Astrocyte (in vitro differentiated cells and primary cell): ENCODE measurements at regions not wholly inside any gene's neighbourhood (a gene's known extent, or its start where the extent isn't known, plus 50 kb on each side); places are given as distances from the start of the nearest gene placed in this dataset.

ENCODE experiments used
- DNase-seq: peaks from one replicate; pipeline ENCODE4 v3.0.0-alpha.2; 2010; ENCODE audit warnings: low read depth
- FAIRE-seq: peaks from 2 replicates; lab custom pipeline; 2011; peaks lifted over from hg19 to GRCh38; lab: Jason Lieb, UNC
- H2AFZ ChIP-seq: 2 replicates; pipeline ENCODE4 v1.6.0; 2012; ENCODE audit warnings: low read depth, low read length, inconsistent platforms
- H3K27ac ChIP-seq: 2 replicates; pipeline ENCODE4 v1.5.1; 2011; ENCODE audit warnings: low read depth, low read length, inconsistent platforms
- H3K27me3 ChIP-seq: 2 replicates; pipeline ENCODE4 v1.6.0; 2011; ENCODE audit warnings: low read length, inconsistent platforms; ENCODE audit not compliant: insufficient read depth
- H3K36me3 ChIP-seq: 2 replicates; pipeline ENCODE4 v1.5.1; 2011; ENCODE audit warnings: low read length, inconsistent platforms; ENCODE audit not compliant: insufficient read depth
- H3K4me1 ChIP-seq: 2 replicates; pipeline ENCODE4 v1.5.1; 2011; ENCODE audit warnings: low read length, inconsistent platforms; ENCODE audit not compliant: insufficient read depth
- H3K4me2 ChIP-seq: 2 replicates; pipeline ENCODE4 v1.6.0; 2012; ENCODE audit warnings: low read length, inconsistent platforms
- H3K4me3 ChIP-seq: 2 replicates; pipeline ENCODE4 v1.5.1; 2011; ENCODE audit warnings: low read depth, mild to moderate bottlenecking, low read length, inconsistent platforms; ENCODE audit not compliant: insufficient read depth
- H3K79me2 ChIP-seq: 2 replicates; pipeline ENCODE4 v1.6.0; 2012; ENCODE audit warnings: mild to moderate bottlenecking, low read length, inconsistent platforms; ENCODE audit not compliant: insufficient read depth
- H3K9ac ChIP-seq: 2 replicates; pipeline ENCODE4 v1.6.0; 2012; ENCODE audit warnings: mild to moderate bottlenecking, low read length, inconsistent platforms
- H3K9me3 ChIP-seq: 2 replicates; pipeline ENCODE4 v1.5.1; 2012; ENCODE audit warnings: low read depth, mild to moderate bottlenecking, low read length, inconsistent platforms; ENCODE audit not compliant: insufficient read depth
- H4K20me1 ChIP-seq: 2 replicates; pipeline ENCODE4 v1.6.0; 2012; ENCODE audit warnings: low read length, inconsistent platforms; ENCODE audit not compliant: insufficient read depth
- H3K27ac Mint-ChIP-seq: one replicate; pipeline ENCODE4 v1.8.0; 2021; ENCODE audit warnings: mild to moderate bottlenecking, mixed read lengths; ENCODE audit not compliant: unreplicated experiment
- H3K27me3 Mint-ChIP-seq: one replicate; pipeline ENCODE4 v1.8.0; 2021; ENCODE audit warnings: low read depth, mixed read lengths; ENCODE audit not compliant: unreplicated experiment
- H3K36me3 Mint-ChIP-seq: one replicate; pipeline ENCODE4 v1.8.0; 2021; ENCODE audit warnings: low read depth, mixed read lengths; ENCODE audit not compliant: unreplicated experiment
- H3K4me1 Mint-ChIP-seq: one replicate; pipeline ENCODE4 v1.8.0; 2021; ENCODE audit warnings: low read depth, mixed read lengths; ENCODE audit not compliant: unreplicated experiment
- H3K4me3 Mint-ChIP-seq: one replicate; pipeline ENCODE4 v1.8.0; 2021; ENCODE audit warnings: mild to moderate bottlenecking, moderate library complexity, mixed read lengths; ENCODE audit not compliant: unreplicated experiment
- H3K9me3 Mint-ChIP-seq: one replicate; pipeline ENCODE4 v1.8.0; 2021; ENCODE audit warnings: mild to moderate bottlenecking, mixed read lengths; ENCODE audit not compliant: unreplicated experiment
- EZH2 ChIP-seq: IDR thresholded peaks from 2 replicates; pipeline ENCODE4 v1.6.1; 2012; ENCODE audit warnings: mild to moderate bottlenecking, low read length, inconsistent platforms; ENCODE audit not compliant: insufficient read depth
- TF ChIP-seq, protein P1 (sequence below): IDR thresholded peaks from 2 replicates; pipeline ENCODE4 v1.5.1; 2011; ENCODE audit warnings: low read depth, mild to moderate bottlenecking, inconsistent platforms, low read length, moderate library complexity; ENCODE audit not compliant: insufficient read depth

DNA sequence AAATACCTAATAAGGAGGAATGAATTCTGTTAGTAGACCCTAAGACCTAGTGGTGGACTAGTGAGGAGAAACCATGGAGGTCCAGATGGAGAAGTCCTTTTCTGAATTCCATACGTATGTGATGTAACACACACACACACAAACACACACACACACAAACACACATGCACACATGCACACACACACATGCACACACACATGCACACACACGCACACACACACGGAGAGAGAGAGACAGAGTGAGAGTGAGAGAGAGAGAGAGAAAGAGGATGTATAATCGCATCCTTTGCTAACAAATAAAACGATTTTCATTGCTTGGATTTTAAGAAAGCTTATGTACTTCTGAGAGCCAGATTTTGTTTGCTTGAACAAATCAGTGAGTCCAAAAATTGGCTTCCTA is 132.6 kb upstream of the CEP162 start:
- Histone ChIP-seq H3K27ac (no peak overlapping the region), H4K20me1 (no peaks in the 10 kb centered on the region), H3K27me3 (no peaks in the 10 kb centered on the region), H3K79me2 (no peaks in the 10 kb centered on the region), H3K36me3 (no peaks in the 10 kb centered on the region), H3K4me1 (no peaks in the 10 kb centered on the region), H3K4me2 (no peak overlapping the region), H3K9ac (no peak overlapping the region), H3K4me3 (no peak overlapping the region), H2AFZ (no peak overlapping the region), H3K9me3 (no peaks in the 10 kb centered on the region)
- DNase-seq (no peak), FAIRE-seq (no peak)
- no peak for TF ChIP-seq EZH2
- TF ChIP-seq, protein P1, sequence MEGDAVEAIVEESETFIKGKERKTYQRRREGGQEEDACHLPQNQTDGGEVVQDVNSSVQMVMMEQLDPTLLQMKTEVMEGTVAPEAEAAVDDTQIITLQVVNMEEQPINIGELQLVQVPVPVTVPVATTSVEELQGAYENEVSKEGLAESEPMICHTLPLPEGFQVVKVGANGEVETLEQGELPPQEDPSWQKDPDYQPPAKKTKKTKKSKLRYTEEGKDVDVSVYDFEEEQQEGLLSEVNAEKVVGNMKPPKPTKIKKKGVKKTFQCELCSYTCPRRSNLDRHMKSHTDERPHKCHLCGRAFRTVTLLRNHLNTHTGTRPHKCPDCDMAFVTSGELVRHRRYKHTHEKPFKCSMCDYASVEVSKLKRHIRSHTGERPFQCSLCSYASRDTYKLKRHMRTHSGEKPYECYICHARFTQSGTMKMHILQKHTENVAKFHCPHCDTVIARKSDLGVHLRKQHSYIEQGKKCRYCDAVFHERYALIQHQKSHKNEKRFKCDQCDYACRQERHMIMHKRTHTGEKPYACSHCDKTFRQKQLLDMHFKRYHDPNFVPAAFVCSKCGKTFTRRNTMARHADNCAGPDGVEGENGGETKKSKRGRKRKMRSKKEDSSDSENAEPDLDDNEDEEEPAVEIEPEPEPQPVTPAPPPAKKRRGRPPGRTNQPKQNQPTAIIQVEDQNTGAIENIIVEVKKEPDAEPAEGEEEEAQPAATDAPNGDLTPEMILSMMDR, result no peak
- Mint-ChIP-seq H3K27me3 (peaks cover 3% of the 10 kb centered on the region), H3K4me1 (peaks cover 3% of the 10 kb centered on the region), H3K4me3 (no peak overlapping the region), H3K36me3 (no peaks in the 10 kb centered on the region), H3K27ac (no peak overlapping the region), H3K9me3 (no peaks in the 10 kb centered on the region)

DNA sequence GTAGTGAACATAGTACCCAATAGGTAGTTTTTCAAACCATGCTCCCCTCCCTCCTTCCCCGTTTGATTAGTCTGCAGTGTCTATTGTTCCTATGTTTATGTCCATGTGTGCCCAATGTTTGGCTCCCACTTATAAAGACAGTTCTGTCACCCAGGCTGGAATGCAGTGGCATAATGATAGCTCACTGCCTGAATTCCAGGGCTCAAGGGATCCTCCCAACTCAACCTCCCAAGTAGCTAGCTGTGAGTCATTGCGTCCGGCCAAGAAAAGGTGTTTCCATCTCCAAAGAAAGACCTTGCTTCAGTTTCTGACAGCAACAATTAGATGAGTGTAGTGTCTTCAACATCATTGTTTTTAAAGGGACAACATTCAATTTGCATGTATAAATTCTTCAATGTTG is 131.1 kb upstream of the CEP162 start:
- H3K4me3 ChIP-seq, result no peak overlapping the region
- H3K27me3 Mint-ChIP-seq, result peaks cover 3% of the 10 kb centered on the region
- no peak overlapping the region for H3K4me2 ChIP-seq

DNA sequence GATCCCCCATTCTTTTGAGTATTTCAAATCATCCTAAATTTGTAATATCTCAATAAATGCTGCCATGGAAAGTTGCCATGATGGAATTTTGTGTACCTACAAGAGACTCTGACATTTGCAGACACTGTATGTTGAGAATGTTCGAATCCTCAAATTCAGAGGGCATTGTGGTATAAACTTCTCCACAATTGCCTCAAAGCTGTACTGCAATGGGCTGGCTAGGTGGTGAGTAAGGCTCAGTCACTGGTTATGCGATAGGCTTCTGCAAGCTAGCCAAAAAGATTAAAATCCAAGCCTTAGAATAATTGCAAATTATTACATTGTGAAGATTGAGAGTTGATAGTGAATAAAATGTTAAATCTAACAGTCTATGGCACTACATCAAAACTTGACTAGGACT is 130.2 kb upstream of the CEP162 start:
- FAIRE-seq (no peak), DNase-seq (no peak)
- H4K20me1 ChIP-seq, result no peaks in the 10 kb centered on the region
- Mint-ChIP-seq H3K9me3 (no peaks in the 10 kb centered on the region), H3K27me3 (peaks cover 3% of the 10 kb centered on the region), H3K4me1 (peaks cover 3% of the 10 kb centered on the region), H3K36me3 (no peaks in the 10 kb centered on the region), H3K4me3 (no peak overlapping the region), H3K27ac (no peak overlapping the region)
- H3K4me2 ChIP-seq, result no peak overlapping the region
- no peaks in the 10 kb centered on the region for H3K79me2 ChIP-seq
- no peak overlapping the region for H3K4me3 ChIP-seq
- H3K36me3 ChIP-seq, result no peaks in the 10 kb centered on the region
- no peak overlapping the region for H3K27ac ChIP-seq
- H3K9me3 ChIP-seq, result no peaks in the 10 kb centered on the region
- no peak for TF ChIP-seq EZH2
- TF ChIP-seq, protein P1, result no peak
- H3K9ac ChIP-seq, result no peak overlapping the region
- H2AFZ ChIP-seq, result no peak overlapping the region
- H3K4me1 ChIP-seq, result no peaks in the 10 kb centered on the region
- no peaks in the 10 kb centered on the region for H3K27me3 ChIP-seq

More for the DNA sequence above, 131.1 kb upstream of the CEP162 start:
- H3K9me3 Mint-ChIP-seq, result no peaks in the 10 kb centered on the region
- H3K4me3 Mint-ChIP-seq, result no peak overlapping the region
- no peaks in the 10 kb centered on the region for H3K27me3 ChIP-seq
- H4K20me1 ChIP-seq, result no peaks in the 10 kb centered on the region
- peaks cover 3% of the 10 kb centered on the region for H3K4me1 Mint-ChIP-seq
- H2AFZ ChIP-seq, result no peak overlapping the region
- no peaks in the 10 kb centered on the region for H3K36me3 ChIP-seq
- DNase-seq (no peak), FAIRE-seq (no peak)
- no peaks in the 10 kb centered on the region for H3K4me1 ChIP-seq
- no peak overlapping the region for H3K9ac ChIP-seq
- H3K79me2 ChIP-seq, result no peaks in the 10 kb centered on the region
- no peak overlapping the region for H3K27ac ChIP-seq
- H3K36me3 Mint-ChIP-seq, result no peaks in the 10 kb centered on the region
- no peak overlapping the region for H3K27ac Mint-ChIP-seq
- no peaks in the 10 kb centered on the region for H3K9me3 ChIP-seq
- no peak for TF ChIP-seq EZH2
- TF ChIP-seq, protein P1, result no peak
